HG03432 (cell line): ENCODE measurements at regions not wholly inside any gene's neighbourhood (a gene's known extent, or its start where the extent isn't known, plus 50 kb on each side); places are given as distances from the start of the nearest gene placed in this dataset.
"Not testable (repeated sequence)": the region's sequence is repeated elsewhere in the genome, so short reads cannot be mapped to it uniquely, and the experiment has no call there.

Experiments
- ATAC-seq: cut with Tn5 transposase; IDR thresholded peaks from one replicate; pipeline ENCODE4 v1.9.1; 2021; ENCODE audit warnings: mild to moderate bottlenecking, moderate library complexity; ENCODE audit not compliant: unreplicated experiment

- no peak for ATAC-seq
These were observed 136.1 kb downstream of the TNFSF18 start for GRCh38 chr1:172914501-172915144.

GRCh38 chr1:172915271-172915670, 135.5 kb downstream of the TNFSF18 start:
- ATAC-seq: no peak

- no peak for ATAC-seq
These were observed 134.6 kb downstream of the TNFSF18 start for GRCh38 chr1:172916116-172916515.

- no peak for ATAC-seq
These were observed 132.8 kb downstream of the TNFSF18 start for GRCh38 chr1:172917972-172918371.

GRCh38 chr1:172918478-172918877, 132.3 kb downstream of the TNFSF18 start:
- no peak for ATAC-seq

GRCh38 chr1:172926070-172926469, 124.7 kb downstream of the TNFSF18 start:
- no peak for ATAC-seq

GRCh38 chr1:172928412-172928811, 122.3 kb downstream of the TNFSF18 start:
- ATAC-seq: no peak

GRCh38 chr1:172929006-172929405, 121.7 kb downstream of the TNFSF18 start:
- ATAC-seq: no peak

- no peak for ATAC-seq
These were observed 120.6 kb downstream of the TNFSF18 start for GRCh38 chr1:172930142-172930541.

GRCh38 chr1:172931340-172931739, 119.4 kb downstream of the TNFSF18 start:
- no peak for ATAC-seq

GRCh38 chr1:172931761-172932160, 119.0 kb downstream of the TNFSF18 start:
- no peak for ATAC-seq

GRCh38 chr1:172932981-172933380, 117.8 kb downstream of the TNFSF18 start:
- ATAC-seq: no peak

GRCh38 chr1:172934417-172934762, 116.4 kb downstream of the TNFSF18 start:
- no peak for ATAC-seq

GRCh38 chr1:172935062-172935592, 115.6 kb downstream of the TNFSF18 start:
- no peak for ATAC-seq

- ATAC-seq: no peak
These were observed 114.6 kb downstream of the TNFSF18 start for GRCh38 chr1:172936088-172936645.

- ATAC-seq: no peak
These were observed 112.1 kb downstream of the TNFSF18 start for GRCh38 chr1:172938681-172939080.

GRCh38 chr1:172939475-172939874, 111.3 kb downstream of the TNFSF18 start:
- no peak for ATAC-seq

- no peak for ATAC-seq
These were observed 110.4 kb downstream of the TNFSF18 start for GRCh38 chr1:172940174-172940855.

GRCh38 chr1:172941471-172941870, 109.3 kb downstream of the TNFSF18 start:
- no peak for ATAC-seq

GRCh38 chr1:172941945-172942344, 108.8 kb downstream of the TNFSF18 start:
- ATAC-seq: no peak

- ATAC-seq: not testable (repeated sequence)
These were observed 107.6 kb downstream of the TNFSF18 start for GRCh38 chr1:172943138-172943537.

GRCh38 chr1:172944931-172945330, 105.8 kb downstream of the TNFSF18 start:
- ATAC-seq: no peak
